ENCODE measurements at regions not wholly inside any gene's neighbourhood (a gene's known extent, or its start where the extent isn't known, plus 50 kb on each side); places are given as distances from the start of the nearest gene placed in this dataset.

DNA sequence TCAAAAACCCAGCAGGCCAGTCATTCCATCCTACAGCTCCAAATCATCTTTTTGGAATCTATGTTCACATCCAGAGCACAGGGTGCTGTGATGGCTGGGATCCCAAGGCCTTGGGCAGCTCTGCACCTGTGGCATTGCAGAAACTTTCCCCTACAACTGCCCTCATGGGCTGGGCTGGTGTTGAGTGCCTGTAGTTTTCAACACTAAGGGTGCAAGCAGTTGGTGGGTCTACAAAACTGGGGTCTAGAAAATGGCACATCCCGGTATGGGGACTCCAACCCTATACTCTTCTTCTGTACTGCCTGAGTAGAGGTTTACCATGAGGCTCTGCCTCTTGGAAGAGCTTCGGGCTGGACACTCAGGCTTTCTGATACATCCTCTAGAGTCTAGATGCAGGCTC, 95.2 kb upstream of the TEKT4 start:
- TF ChIP-seq CTCF (conservative IDR thresholded peaks at IDR 0.05; ENCODE audit: low read length) (no peak), EZH2phosphoT487 (IDR thresholded peaks at IDR 0.05; ENCODE audit: borderline replicate concordance, low read depth, low read length) (no peak)
